Activated CD4-positive, alpha-beta T cell treated with anti-CD3 and anti-CD28 coated beads, Interleukin-2, amount 50 U/mL, for 1 hour (primary cell): ENCODE measurements at regions not wholly inside any gene's neighbourhood (a gene's known extent, or its start where the extent isn't known, plus 50 kb on each side); places are given as distances from the start of the nearest gene placed in this dataset.
"Not testable (repeated sequence)": the region's sequence is repeated elsewhere in the genome, so short reads cannot be mapped to it uniquely, and the experiment has no call there.

Experiments
- DNase-seq: peaks from one replicate; pipeline ENCODE4 v3.0.0-alpha.2; 2020

DNA sequence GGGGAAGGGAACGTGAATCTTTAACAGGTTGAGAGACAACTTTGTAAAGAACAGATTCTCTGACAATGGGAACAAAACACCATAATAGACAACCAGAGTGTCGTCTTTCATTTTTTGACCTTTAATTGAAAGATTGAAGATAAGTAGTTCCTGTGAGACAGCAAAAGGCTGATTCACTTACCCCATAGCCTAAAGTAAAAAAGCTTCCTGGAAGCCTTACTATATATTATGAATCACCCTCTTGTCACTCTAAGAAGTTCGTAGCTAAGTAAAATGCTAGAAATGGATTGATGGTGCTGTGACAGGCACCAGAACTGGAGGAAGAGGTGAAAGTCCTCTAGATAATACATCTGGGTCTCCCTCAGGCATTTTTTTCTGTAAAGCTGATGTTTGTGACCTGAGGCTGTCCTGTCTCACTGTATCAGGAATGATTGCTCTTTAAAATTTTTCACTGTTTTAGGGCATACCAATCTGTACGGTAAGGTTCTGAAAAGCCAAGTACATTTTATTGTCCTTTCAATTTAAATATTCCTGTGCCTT is 824.6 kb upstream of the SEMA6D start:
- DNase-seq: no peak

DNA sequence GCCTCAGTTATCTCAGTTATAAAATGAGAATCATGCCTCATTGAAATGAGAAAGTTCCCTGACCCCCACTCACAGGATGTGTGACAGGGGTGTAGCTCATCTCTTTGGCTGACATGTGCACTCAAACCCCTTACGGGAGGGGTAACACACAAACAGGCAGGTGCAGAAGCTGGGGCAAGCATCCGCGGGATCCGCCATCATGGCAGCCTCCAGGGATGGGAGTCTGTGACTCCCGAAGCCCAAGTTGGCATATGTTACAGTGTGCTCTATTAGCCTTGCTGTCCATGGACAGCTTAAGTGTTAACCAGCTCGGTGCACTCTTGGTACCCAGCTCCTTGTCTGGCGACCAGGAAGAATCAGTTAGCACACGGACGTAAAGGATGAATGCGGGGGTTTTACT is 822.7 kb upstream of the SEMA6D start:
- no peak for DNase-seq

GRCh38 chr15:46897266-46897665 is 820.0 kb upstream of the SEMA6D start:
- DNase-seq: no peak

- no peak for DNase-seq
These were observed 816.3 kb upstream of the SEMA6D start for GRCh38 chr15:46901001-46901400.

DNA sequence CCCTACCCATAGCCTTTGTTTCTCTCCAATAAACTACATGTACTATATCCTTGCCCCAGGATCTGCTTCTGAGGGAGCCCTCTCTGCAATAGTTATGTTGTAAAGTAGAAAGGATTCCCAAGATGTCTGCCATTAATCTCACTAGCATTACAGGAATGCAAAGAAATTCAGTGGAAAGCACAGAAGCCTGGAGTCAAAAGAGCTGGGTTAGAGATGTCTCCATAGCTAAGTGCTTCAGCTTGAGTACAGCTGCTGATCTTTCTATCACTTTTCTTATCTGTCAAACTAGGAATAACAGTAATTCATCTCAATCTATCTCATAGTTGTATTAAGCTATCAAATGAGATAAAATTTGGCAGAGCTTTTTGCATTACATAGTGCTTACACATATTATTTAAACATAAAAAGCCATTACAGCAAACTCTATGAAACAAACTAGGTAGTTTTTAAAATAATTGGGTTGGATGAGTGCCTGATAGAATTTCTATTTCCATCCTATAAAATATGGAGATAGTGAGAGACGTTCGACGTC is 799.5 kb upstream of the SEMA6D start:
- no peak for DNase-seq

- DNase-seq: no peak
These were observed 798.7 kb upstream of the SEMA6D start for GRCh38 chr15:46918462-46919140.

GRCh38 chr15:46921891-46922290 is 795.4 kb upstream of the SEMA6D start:
- no peak for DNase-seq

DNA sequence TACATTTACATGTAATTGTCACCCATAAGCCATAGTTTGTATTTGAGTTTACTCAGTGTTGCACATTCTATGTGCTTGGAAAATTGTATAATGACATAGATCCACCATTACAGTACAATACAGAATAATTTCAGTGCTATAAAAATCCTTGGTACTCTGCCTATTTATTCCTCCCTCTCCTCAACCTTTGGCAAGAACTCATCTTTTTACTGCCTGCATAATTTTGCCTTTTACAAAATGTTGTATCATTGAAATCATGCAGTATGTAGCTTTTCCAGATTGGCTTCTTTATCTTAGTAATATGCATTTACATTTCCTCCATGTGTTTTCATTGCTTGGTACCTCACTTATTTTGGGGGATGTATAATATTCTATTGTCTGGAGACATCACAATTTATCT is 786.9 kb upstream of the SEMA6D start:
- DNase-seq: no peak

GRCh38 chr15:46933332-46933731 is 784.0 kb upstream of the SEMA6D start:
- DNase-seq: no peak

- no peak for DNase-seq
These were observed 782.5 kb upstream of the SEMA6D start for GRCh38 chr15:46934851-46935250.

GRCh38 chr15:46938169-46938568 is 779.1 kb upstream of the SEMA6D start:
- no peak for DNase-seq

DNA sequence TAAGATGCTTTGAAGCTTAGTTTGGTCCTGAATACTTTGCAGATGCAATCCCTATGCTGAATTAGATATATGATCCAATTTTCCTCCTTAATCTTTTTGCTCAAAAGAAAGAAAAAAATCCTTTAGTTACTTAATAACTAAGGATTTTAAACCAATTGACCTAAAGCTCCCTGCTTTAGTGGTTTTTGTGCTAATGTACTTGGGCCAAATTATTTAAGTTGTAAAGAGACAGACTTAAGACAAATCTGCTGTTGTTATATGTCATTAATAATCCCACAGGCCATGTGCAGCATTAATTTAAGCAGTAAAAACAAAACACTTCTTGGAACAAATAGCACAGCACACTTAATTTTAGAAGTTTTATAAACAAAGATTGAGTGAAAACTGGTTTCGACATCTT is 776.1 kb upstream of the SEMA6D start:
- DNase-seq: no peak

GRCh38 chr15:46946953-46947352 is 770.4 kb upstream of the SEMA6D start:
- DNase-seq: no peak

DNA sequence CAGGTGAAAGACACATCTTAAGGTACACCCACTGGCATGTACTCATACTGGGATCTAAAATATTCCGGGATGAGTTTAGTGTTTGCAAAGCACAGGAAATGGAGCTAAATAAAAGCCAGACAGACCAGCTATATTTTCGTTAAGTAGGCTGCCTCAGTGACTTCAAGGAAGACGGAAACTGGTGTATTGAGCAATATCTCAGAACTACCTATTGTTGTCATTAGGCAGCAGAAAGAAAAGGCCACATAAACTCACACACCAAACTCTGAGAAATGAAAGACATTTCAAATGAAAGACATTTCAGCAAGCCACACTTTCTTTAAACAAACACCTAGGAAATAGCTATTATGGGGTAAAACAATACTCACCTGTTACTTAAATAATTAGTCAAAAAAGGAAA is 761.7 kb upstream of the SEMA6D start:
- no peak for DNase-seq

DNA sequence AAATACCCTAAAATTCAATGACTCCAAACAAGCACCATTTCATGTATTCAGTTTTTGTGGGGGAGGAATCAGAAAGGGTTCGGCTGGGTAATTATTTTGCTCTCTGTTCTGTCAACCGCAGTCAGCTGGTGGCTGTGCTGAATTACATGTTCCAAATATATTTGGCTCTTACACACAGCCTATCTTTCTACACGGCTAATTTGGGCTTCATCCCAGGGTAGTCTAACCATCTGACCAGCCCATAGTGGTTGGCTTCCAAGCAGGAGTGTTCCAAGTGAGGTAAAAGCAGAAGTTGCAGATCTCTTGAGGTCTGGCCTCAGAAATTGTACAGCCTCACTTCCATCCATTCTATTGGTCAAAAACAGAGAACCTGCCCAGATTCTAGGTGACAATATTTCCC is 760.8 kb upstream of the SEMA6D start:
- DNase-seq: no peak

- DNase-seq: no peak
These were observed 760.4 kb upstream of the SEMA6D start for GRCh38 chr15:46956881-46957280.

- DNase-seq: no peak
These were observed 756.7 kb upstream of the SEMA6D start for GRCh38 chr15:46960581-46960980.

DNA sequence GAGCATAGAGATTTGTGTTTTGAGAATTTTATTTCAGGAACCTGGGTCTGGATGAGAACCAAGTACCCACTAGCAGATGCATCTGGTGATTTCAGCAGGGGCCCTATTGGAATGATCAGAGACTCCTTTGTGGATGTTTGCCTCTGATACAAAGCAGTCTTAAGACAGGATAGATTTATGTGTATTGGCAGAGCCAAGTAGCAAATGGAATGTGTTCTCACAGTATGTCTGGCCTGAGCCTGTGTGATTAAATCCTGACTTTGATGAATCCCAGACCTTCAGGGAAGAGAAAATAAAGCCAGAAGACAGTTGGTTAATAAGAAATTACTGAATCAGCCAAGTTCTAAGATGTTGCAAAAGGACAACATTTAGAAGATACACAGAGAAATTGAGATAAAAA is 755.5 kb upstream of the SEMA6D start:
- no peak for DNase-seq

GRCh38 chr15:46988055-46988454 is 729.2 kb upstream of the SEMA6D start:
- not testable (repeated sequence) for DNase-seq

DNA sequence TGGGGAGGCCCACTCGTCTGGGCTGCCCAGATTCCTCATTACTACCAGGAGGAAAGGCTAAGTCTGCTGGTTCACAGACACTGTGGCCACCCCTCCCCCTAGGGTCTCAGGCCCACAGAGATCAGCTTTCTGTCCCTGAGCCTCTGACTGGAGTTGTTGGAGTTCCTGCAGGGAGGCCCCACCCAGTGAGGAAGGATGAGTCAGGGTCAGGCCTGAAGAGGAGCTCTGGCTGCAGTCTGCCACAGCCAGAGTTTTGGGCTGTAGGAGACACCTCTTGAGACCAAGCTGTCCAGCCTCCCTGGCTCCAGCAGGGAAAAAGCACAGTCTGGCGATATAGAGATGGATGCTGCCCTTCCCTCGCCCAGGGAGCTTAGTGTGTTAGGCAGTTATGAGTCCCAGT is 720.9 kb upstream of the SEMA6D start:
- DNase-seq: no peak

DNA sequence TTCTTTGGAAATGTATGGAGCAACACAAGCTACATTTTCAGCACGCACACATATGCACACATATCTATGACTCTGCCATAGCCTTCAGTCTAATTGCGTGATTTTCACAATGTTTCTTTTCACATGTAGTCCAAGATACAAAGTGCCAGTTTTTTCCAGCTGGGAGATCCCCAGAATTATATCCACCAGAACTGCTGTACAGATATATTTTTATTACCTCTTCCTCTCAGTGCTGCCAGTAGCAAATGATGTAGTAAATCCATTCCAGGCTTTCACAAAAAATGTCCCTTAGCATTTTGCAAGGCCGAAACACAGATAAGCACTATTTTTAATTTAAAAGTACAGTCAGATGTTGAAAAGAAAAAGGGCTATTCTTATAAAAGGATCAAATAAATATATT is 719.8 kb upstream of the SEMA6D start:
- DNase-seq: no peak

- no peak for DNase-seq
These were observed 713.7 kb upstream of the SEMA6D start for GRCh38 chr15:47003568-47003967.

- no peak for DNase-seq
These were observed 703.9 kb upstream of the SEMA6D start for GRCh38 chr15:47013446-47013845.

GRCh38 chr15:47027322-47027946 is 689.9 kb upstream of the SEMA6D start:
- no peak for DNase-seq
